Globus pallidus (tissue), 1 donor: ENCODE measurements at regions not wholly inside any gene's neighbourhood (a gene's known extent, or its start where the extent isn't known, plus 50 kb on each side); places are given as distances from the start of the nearest gene placed in this dataset.
"Not testable (repeated sequence)": the region's sequence is repeated elsewhere in the genome, so short reads cannot be mapped to it uniquely, and the experiment has no call there.

Experiments used
- DNase-seq: peaks from one replicate; pipeline ENCODE4 v3.0.0-alpha.2; 2015; ENCODE audit warnings: low spot score

GRCh38 chr6:15898693-15899092 is 230.2 kb upstream of the MYLIP start:
- DNase-seq, result no peak

- peak; percentile 5 for DNase-seq
Observed at GRCh38 chr6:15897063-15897876, 231.6 kb upstream of the MYLIP start.

GRCh38 chr6:15894973-15895725 is 232.3 kb upstream of the DTNBP1 start:
- DNase-seq, result no peak

GRCh38 chr6:15893556-15894253 is 230.9 kb upstream of the DTNBP1 start:
- no peak for DNase-seq

- no peak for DNase-seq
Observed at GRCh38 chr6:15892369-15892768, 229.5 kb upstream of the DTNBP1 start.

GRCh38 chr6:15888798-15889772 is 226.3 kb upstream of the DTNBP1 start:
- no peak for DNase-seq

- no peak for DNase-seq
Observed at GRCh38 chr6:15887491-15888461, 224.9 kb upstream of the DTNBP1 start.

GRCh38 chr6:15885624-15886023 is 222.8 kb upstream of the DTNBP1 start:
- DNase-seq, result no peak

GRCh38 chr6:15883593-15883992 is 220.8 kb upstream of the DTNBP1 start:
- DNase-seq, result not testable (repeated sequence)

- DNase-seq, result no peak
Observed at GRCh38 chr6:15882915-15883314, 220.1 kb upstream of the DTNBP1 start.

GRCh38 chr6:15882345-15882744 is 219.5 kb upstream of the DTNBP1 start:
- no peak for DNase-seq

GRCh38 chr6:15881150-15881549 is 218.3 kb upstream of the DTNBP1 start:
- DNase-seq, result peak; percentile 20

GRCh38 chr6:15880262-15880973 is 217.6 kb upstream of the DTNBP1 start:
- no peak for DNase-seq

- DNase-seq, result no peak
Observed at GRCh38 chr6:15879371-15880261, 216.8 kb upstream of the DTNBP1 start.

- DNase-seq, result no peak
Observed at GRCh38 chr6:15877231-15877630, 214.4 kb upstream of the DTNBP1 start.

- DNase-seq, result no peak
Observed at GRCh38 chr6:15876406-15876805, 213.6 kb upstream of the DTNBP1 start.

GRCh38 chr6:15875797-15876196 is 213.0 kb upstream of the DTNBP1 start:
- no peak for DNase-seq

- DNase-seq, result no peak
Observed at GRCh38 chr6:15874821-15875220, 212.0 kb upstream of the DTNBP1 start.

GRCh38 chr6:15874326-15874725 is 211.5 kb upstream of the DTNBP1 start:
- DNase-seq, result no peak
